ENCODE measurements at regions not wholly inside any gene's neighbourhood (a gene's known extent, or its start where the extent isn't known, plus 50 kb on each side); places are given as distances from the start of the nearest gene placed in this dataset.

- ChIA-PET CTCF (no interaction called here), POLR2A (ENCODE audit: unreplicated experiment) (no interaction called here)
- DNase-seq (no peak), ATAC-seq (ENCODE audit: low read depth) (no peak)
- Histone ChIP-seq H3K9ac (ENCODE audit: low read depth, low read length) (no peak overlapping the region), H4K8ac (ENCODE audit: low read depth in 2 of 2, low read length in 2 of 2) (no peak overlapping the region), H2BK20ac (ENCODE audit: low read depth, low read length) (no peak overlapping the region), H3K14ac (replicated peaks; ENCODE audit: low read depth, low read length) (no peak overlapping the region), H3K27ac (ENCODE audit: insufficient read depth, low read length) (no peak overlapping the region), H4K91ac (ENCODE audit: insufficient read depth, low read depth, low read length) (no peak overlapping the region), H3K9me3 (ENCODE audit: control insufficient read depth, insufficient read depth, low read length) (peaks cover 40% of the 10 kb centered on the region), H3K4ac (ENCODE audit: low read depth, low read length) (no peak overlapping the region), H2AK5ac (ENCODE audit: low read depth, low read length) (no peak overlapping the region), H3K18ac (ENCODE audit: low read depth, low read length) (no peak overlapping the region), H3K4me1 (ENCODE audit: control insufficient read depth, insufficient read depth, low read length) (no peaks in the 10 kb centered on the region), H3K4me3 (ENCODE audit: insufficient read depth, low read depth, low read length) (no peak overlapping the region), H3K79me1 (ENCODE audit: low read depth in 1 of 2, low read length in 2 of 2) (no peaks in the 10 kb centered on the region), H2BK120ac (ENCODE audit: low read depth, low read length) (no peak overlapping the region), H4K20me1 (ENCODE audit: insufficient read depth, low read length) (no peaks in the 10 kb centered on the region), H2BK5ac (ENCODE audit: low read depth, low read length, poor library complexity, severe bottlenecking) (no peak overlapping the region), H3K56ac (ENCODE audit: extremely low read depth, insufficient read depth, low read length) (no peak overlapping the region), H3K23ac (ENCODE audit: low read depth, low read length) (no peak overlapping the region), H3K4me2 (ENCODE audit: low read depth, low read length) (no peak overlapping the region), H2AK9ac (replicated peaks; ENCODE audit: low read depth, low read length, poor library complexity) (no peak overlapping the region), H4K5ac (ENCODE audit: low read depth, low read length) (no peak overlapping the region), H3K36me3 (ENCODE audit: control insufficient read depth, insufficient read depth, low read length) (no peaks in the 10 kb centered on the region), H2BK15ac (ENCODE audit: low read depth, low read length) (no peak overlapping the region), H2AFZ (replicated peaks; ENCODE audit: low read length, poor library complexity) (no peak overlapping the region), H3K27me3 (ENCODE audit: control insufficient read depth, insufficient read depth, low read length) (no peaks in the 10 kb centered on the region), H3K9me1 (ENCODE audit: insufficient read depth, low read length) (no peaks in the 10 kb centered on the region)
- BruUV-seq (replicated peaks), result no TSS peak
- TF ChIP-seq FOS (IDR thresholded peaks at IDR 0.05; ENCODE audit: low read depth, low read length) (no peak), ELK1 (IDR thresholded peaks at IDR 0.05; ENCODE audit: borderline replicate concordance, low read depth, low read length) (no peak), CTCF (conservative IDR thresholded peaks at IDR 0.05; ENCODE audit: low read depth, low read length) (no peak), NFE2L2 (IDR thresholded peaks at IDR 0.05; ENCODE audit: low read depth, low read length) (no peak), RFX5 (IDR thresholded peaks at IDR 0.05; ENCODE audit: low read depth, low read length) (no peak), MAZ (IDR thresholded peaks at IDR 0.05; ENCODE audit: borderline replicate concordance, low read depth, low read length) (no peak), USF2 (IDR thresholded peaks at IDR 0.05; ENCODE audit: low read depth, low read length) (no peak), CEBPB (IDR thresholded peaks at IDR 0.05; ENCODE audit: low read depth, low read length) (no peak), CHD1 (IDR thresholded peaks at IDR 0.05; ENCODE audit: low read depth, low read length) (no peak), BHLHE40 (IDR thresholded peaks at IDR 0.05; ENCODE audit: low read depth, low read length) (no peak), MXI1 (IDR thresholded peaks at IDR 0.05; ENCODE audit: borderline replicate concordance, low read depth, low read length) (no peak), RAD21 (IDR thresholded peaks at IDR 0.05; ENCODE audit: low read length) (no peak), SMC3 (IDR thresholded peaks at IDR 0.05; ENCODE audit: low read depth, low read length) (no peak), POLR2A (IDR thresholded peaks at IDR 0.05; ENCODE audit: low read depth, low read length) (no peak), MAFK (IDR thresholded peaks at IDR 0.05; ENCODE audit: low read depth, low read length) (no peak), RCOR1 (IDR thresholded peaks at IDR 0.05; ENCODE audit: insufficient replicate concordance, low read length) (no peak)
- intact Hi-C loops (cut with micrococcal nuclease) (no loop called here), in situ Hi-C loops (cut with MboI; ENCODE audit: low sequenced_read_pairs) (no loop called here), dilution Hi-C loops (cut with HindIII; ENCODE audit: low sequenced_read_pairs, unreplicated experiment) (no loop called here)
- no CpG with 5 or more reads among the region's 9 CpGs for WGBS, 2 experiments (ENCODE audit: extremely low coverage in 2 of 2, insufficient read length in 1 of 2)
Observed at GRCh38 chr2:16073921-16074425, 133.6 kb downstream of the MYCN start.

All from IMR-90 (cell line).